Fibroblast of the aortic adventitia (primary cell): ENCODE measurements at regions not wholly inside any gene's neighbourhood (a gene's known extent, or its start where the extent isn't known, plus 50 kb on each side); places are given as distances from the start of the nearest gene placed in this dataset.

Experiments used
- DNase-seq: peaks from one replicate; pipeline ENCODE4 v3.0.0-alpha.2; 2010; ENCODE audit warnings: low read depth
- H3K4me3 ChIP-seq: 2 replicates; pipeline ENCODE4 v1.5.1; 2011; ENCODE audit warnings: low read depth, mild to moderate bottlenecking, control low read depth, low read length, moderate library complexity
- TF ChIP-seq, protein P1 (sequence below): IDR thresholded peaks from 2 replicates; pipeline ENCODE4 v1.5.1; 2011; ENCODE audit warnings: mild to moderate bottlenecking, low read length, control low read depth, inconsistent platforms; ENCODE audit not compliant: insufficient read depth

- no peak for DNase-seq
- H3K4me3 ChIP-seq: no peak overlapping the region
- TF ChIP-seq, protein P1, sequence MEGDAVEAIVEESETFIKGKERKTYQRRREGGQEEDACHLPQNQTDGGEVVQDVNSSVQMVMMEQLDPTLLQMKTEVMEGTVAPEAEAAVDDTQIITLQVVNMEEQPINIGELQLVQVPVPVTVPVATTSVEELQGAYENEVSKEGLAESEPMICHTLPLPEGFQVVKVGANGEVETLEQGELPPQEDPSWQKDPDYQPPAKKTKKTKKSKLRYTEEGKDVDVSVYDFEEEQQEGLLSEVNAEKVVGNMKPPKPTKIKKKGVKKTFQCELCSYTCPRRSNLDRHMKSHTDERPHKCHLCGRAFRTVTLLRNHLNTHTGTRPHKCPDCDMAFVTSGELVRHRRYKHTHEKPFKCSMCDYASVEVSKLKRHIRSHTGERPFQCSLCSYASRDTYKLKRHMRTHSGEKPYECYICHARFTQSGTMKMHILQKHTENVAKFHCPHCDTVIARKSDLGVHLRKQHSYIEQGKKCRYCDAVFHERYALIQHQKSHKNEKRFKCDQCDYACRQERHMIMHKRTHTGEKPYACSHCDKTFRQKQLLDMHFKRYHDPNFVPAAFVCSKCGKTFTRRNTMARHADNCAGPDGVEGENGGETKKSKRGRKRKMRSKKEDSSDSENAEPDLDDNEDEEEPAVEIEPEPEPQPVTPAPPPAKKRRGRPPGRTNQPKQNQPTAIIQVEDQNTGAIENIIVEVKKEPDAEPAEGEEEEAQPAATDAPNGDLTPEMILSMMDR: no peak
These were observed 329.4 kb upstream of the ZNF32 start for GRCh38 chr10:43978091-43978490.

DNA sequence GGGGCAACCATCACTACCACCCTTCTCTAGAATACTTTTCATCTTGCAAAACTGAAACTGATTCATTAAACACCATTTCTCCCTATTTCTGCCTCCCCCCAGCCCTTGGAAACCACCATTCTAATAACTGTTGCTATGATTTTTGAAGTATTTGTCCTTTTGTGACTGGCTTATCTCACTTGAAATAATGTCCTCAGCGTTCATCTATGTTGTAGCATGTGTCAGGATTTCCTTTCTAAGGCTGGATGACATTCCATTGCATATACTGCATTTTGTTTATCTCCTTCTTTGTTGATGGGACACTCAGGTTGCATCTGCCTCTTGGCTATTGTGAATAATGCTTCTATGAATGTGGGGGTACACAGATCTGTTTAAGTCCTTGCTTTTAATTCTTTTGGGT lies 327.6 kb upstream of the ZNF32 start:
- no peak for DNase-seq
- H3K4me3 ChIP-seq: no peak overlapping the region
- TF ChIP-seq, protein P1: no peak

GRCh38 chr10:43973801-43974200 lies 325.1 kb upstream of the ZNF32 start:
- H3K4me3 ChIP-seq: no peak overlapping the region
- no peak for DNase-seq

GRCh38 chr10:43972976-43973647 lies 324.4 kb upstream of the ZNF32 start:
- H3K4me3 ChIP-seq: no peak overlapping the region
- TF ChIP-seq, protein P1: no peak
- DNase-seq: no peak

More at GRCh38 chr10:43973801-43974200, 325.1 kb upstream of the ZNF32 start:
- TF ChIP-seq, protein P1: no peak

- TF ChIP-seq, protein P1: no peak
- no peak for DNase-seq
- H3K4me3 ChIP-seq: no peak overlapping the region
These were observed 323.3 kb upstream of the ZNF32 start for GRCh38 chr10:43971981-43972380.

GRCh38 chr10:43971306-43971705 lies 322.6 kb upstream of the ZNF32 start:
- H3K4me3 ChIP-seq: no peak overlapping the region
- DNase-seq: no peak
- TF ChIP-seq, protein P1: no peak

DNA sequence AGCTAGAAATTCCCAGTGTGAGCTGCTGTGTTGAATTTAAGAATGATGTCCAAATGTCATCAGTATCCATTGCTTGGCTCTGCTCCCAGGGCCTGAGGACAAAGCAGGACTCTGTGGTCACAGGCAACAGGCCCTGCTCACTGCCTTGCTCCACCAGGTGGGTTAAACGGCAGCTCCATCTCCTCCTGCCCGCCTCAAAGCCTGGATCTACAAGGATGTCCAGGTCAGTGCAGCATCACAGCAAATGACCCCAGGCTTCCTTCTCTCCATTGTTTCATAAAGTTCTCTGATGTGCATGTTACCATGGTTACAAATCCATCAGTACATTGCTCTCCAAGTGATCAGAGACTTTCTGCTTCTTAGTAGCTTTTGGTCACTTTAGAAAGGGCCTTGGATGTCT lies 322.0 kb upstream of the ZNF32 start:
- DNase-seq: no peak
- TF ChIP-seq, protein P1: no peak
- no peak overlapping the region for H3K4me3 ChIP-seq
